D721Med (cell line): ENCODE measurements at regions not wholly inside any gene's neighbourhood (a gene's known extent, or its start where the extent isn't known, plus 50 kb on each side); places are given as distances from the start of the nearest gene placed in this dataset.

Experiments used
- DNase-seq: peaks from one replicate; pipeline ENCODE4 v3.0.0; 2011; ENCODE audit warnings: low spot score; ENCODE audit not compliant: insufficient read length
- FAIRE-seq: peaks from 2 replicates; lab custom pipeline; 2011; peaks lifted over from hg19 to GRCh38; lab: Jason Lieb, UNC
- TF ChIP-seq, protein P1 (sequence below): IDR thresholded peaks from 2 replicates; pipeline ENCODE4 v1.5.1; 2012; ENCODE audit warnings: mild to moderate bottlenecking, control low read depth; ENCODE audit not compliant: insufficient read depth; ENCODE audit errors: missing control alignments

DNA sequence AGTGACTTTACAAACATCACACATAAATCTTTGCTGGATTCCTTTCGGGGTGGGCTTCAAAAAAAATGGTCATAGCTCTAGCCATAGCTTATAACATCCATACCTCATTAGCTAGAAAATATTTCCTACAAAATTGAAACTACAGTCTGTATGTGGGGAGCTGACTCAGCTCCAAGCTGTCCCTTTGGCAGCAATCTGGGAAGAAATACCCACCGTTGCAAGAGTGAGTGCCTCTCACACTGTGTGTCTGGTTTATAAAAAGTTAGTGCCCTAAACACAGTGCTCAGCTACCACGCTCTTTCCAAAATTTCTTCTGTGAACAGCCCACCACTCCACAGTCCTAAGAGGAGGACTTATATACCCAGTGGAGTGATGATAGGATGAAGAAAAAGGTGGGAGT is 170.1 kb downstream of the RBM43 start:
- FAIRE-seq (no peak), DNase-seq (no peak)
- TF ChIP-seq, protein P1, sequence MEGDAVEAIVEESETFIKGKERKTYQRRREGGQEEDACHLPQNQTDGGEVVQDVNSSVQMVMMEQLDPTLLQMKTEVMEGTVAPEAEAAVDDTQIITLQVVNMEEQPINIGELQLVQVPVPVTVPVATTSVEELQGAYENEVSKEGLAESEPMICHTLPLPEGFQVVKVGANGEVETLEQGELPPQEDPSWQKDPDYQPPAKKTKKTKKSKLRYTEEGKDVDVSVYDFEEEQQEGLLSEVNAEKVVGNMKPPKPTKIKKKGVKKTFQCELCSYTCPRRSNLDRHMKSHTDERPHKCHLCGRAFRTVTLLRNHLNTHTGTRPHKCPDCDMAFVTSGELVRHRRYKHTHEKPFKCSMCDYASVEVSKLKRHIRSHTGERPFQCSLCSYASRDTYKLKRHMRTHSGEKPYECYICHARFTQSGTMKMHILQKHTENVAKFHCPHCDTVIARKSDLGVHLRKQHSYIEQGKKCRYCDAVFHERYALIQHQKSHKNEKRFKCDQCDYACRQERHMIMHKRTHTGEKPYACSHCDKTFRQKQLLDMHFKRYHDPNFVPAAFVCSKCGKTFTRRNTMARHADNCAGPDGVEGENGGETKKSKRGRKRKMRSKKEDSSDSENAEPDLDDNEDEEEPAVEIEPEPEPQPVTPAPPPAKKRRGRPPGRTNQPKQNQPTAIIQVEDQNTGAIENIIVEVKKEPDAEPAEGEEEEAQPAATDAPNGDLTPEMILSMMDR: no peak

DNA sequence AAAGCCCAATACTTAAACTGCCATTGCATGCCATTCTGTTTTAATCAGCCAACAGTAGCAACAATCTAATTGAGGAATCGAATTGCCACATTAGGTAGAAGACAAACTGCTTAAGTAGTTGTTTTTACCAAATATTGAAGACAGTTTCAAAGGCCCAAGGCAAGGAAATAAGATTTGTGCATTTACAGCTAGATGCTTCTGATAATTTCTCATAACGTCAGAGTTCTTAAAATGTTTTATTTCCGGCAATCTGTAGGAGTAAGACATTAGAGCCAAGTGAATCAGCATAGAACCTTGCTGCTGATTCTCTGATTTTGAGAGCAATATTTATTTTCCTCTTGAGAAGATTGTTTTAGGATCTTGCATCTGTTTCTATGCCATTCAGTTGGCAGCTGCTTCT is 174.3 kb downstream of the RBM43 start:
- DNase-seq (no peak), FAIRE-seq (no peak)
- TF ChIP-seq, protein P1: no peak

DNA sequence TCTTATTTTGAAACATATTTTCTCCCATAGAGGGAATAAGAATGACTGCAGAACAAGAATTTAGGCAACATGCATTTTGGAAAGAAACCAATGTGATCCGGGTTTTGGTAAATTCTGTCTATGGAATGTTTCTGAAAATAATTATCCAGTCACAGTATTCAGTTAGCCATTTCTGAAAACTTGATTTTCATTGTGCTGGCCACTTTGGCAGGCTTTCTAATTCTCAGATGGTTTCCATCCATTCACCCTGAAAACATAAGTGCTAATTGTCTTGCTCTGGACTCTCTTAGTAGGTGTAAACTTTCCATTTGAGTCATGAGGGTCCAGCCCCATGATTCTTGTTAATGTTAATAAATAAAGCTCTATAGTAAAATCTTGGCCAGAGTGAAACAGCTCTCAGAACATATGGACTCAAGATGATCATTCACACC is 176.5 kb downstream of the RBM43 start:
- TF ChIP-seq, protein P1: no peak
- no peak for FAIRE-seq

DNA sequence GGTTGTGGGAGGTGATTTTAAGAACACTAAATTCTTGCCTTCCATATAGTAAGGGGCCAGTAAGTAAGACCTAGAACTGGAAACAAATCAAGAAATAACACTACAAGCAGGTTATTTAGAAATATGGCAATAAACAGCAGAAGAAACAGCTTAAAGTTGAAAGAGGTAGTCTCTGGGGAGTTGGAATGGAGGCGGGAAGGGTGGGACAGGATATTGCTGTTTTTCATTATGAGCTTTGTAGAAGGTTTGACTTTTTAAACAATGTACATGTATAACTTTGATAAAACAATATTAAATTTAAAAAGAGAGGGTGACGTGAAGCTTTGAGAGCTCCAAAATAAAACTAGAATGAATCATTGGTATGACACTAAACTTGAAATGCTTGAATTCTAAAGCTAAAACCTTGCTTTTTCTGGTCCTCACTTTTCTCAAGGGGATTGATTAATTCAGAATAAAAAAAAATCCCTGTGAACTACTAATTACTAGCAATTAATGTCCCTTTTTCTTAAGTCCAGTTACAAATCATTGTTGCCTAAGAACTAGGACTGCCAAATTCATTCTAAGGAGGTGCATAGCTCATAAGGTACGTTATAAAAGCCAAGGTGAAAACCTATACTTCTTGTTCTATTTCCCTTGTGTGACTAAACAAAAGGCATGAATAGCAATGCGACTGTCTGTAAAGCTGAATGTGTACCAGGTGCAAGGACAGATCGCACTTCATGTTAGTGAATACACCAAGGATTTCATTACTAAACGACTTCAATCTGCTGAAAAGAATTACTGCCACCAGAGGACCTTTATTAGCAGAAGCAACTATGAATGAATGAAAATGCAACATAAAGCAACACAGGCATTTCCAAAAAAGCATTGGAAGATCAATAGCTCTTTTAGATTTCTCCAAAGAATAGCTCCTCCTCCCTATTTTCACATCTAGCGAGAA is 177.5 kb downstream of the RBM43 start:
- FAIRE-seq (no peak), DNase-seq (no peak)
- TF ChIP-seq, protein P1: no peak

More for the DNA sequence above, 176.5 kb downstream of the RBM43 start:
- no peak for DNase-seq

DNA sequence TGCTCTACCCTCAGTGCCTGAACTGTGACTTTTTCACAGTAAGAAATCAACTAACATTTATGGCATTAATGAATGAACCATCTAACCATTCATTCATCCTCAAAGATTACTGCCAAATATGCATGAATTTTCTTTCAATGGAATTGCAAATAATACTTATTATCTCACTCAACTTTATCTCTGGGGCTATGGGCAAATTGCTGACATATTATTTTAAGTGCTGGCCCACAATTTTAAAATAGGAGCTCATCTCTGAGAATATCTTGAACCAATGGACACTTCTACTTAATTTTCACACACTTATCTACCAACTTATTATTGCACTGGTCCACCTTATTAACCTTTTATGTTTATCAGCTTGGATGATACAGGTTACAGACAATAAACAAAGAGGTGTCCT is 182.8 kb downstream of the RBM43 start:
- TF ChIP-seq, protein P1: no peak
- DNase-seq (no peak), FAIRE-seq (no peak)

DNA sequence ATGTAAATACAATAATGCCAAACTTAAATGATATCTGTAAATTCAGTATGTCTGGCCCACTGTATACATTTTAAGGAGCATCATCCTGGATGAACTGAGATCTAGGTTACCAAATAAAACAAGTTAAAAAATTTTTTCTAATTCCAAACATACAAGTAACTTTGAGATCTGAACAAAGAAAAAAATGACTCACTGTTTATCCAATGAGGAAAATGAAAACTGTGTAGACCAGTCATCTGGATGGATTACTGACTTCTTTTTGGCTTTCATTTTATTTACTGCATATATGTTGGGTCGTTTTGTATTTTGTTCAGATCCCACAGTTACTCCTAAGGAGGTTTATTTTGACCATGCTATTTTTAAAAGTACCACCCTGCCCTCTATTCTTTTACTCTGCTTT is 189.8 kb downstream of the RBM43 start:
- TF ChIP-seq, protein P1: no peak
- FAIRE-seq: no peak
- DNase-seq: no peak

DNA sequence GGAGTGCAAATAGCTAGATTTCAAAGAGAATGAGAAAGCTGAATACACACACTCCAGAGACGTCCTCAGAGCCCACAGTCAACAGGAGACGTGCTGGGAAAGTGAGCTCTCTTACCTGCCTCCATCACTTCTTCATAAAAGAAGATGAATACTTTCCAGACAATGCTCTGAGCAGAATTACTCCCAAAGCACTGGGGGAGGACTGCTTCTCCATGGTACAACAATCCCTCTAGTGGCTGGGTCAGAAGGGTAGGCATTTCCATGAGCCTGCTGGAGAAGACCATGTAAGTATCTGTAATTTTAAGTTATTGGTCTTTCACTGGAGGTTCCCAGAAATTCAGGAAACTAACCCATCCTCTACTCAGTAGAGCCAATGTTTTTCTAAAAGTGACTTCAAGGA is 190.3 kb downstream of the RBM43 start:
- no peak for DNase-seq
- TF ChIP-seq, protein P1: no peak
- no peak for FAIRE-seq
